OCI-LY3 (cell line): ENCODE measurements at regions not wholly inside any gene's neighbourhood (a gene's known extent, or its start where the extent isn't known, plus 50 kb on each side); places are given as distances from the start of the nearest gene placed in this dataset.

Experiments used
- H2AFZ ChIP-seq: fragments of 200-600, 300-600 bp; shearing (Covaris generic); 2 replicates; pipeline ENCODE4 v1.6.0; 2014; ENCODE audit warnings: antibody characterized with exemption, low read depth, low read length
- H3K27ac ChIP-seq: fragments of 200-600, 300-600 bp; sonication (generic); 2 replicates; pipeline ENCODE4 v1.5.1; 2014; ENCODE audit warnings: mild to moderate bottlenecking, low read length, moderate library complexity, mixed read lengths
- H3K27me3 ChIP-seq: fragments of 200-600, 300-600 bp; sonication (generic); 2 replicates; pipeline ENCODE4 v1.6.1; 2014; ENCODE audit warnings: low read depth, low read length, mixed read lengths
- H3K36me3 ChIP-seq: fragments of 200-600, 300-600 bp; sonication (generic); replicated peaks from 2 replicates; pipeline ENCODE3; 2014; ENCODE audit warnings: low read depth, low read length, mixed read lengths
- H3K4me1 ChIP-seq: fragments of 300-600, 200-600 bp; sonication (generic); 2 replicates; pipeline ENCODE4 v1.6.1; 2014; ENCODE audit warnings: low read length, mixed read lengths
- H3K4me2 ChIP-seq: fragments of 200-600, 300-600 bp; sonication (generic); 2 replicates; pipeline ENCODE4 v1.6.1; 2014; ENCODE audit warnings: low read length, mixed read lengths
- H3K4me3 ChIP-seq: fragments of 300-600, 200-600 bp; sonication (generic); 2 replicates; pipeline ENCODE4 v1.5.1; 2014; ENCODE audit warnings: antibody characterized with exemption, mild to moderate bottlenecking, low read length, moderate library complexity
- H3K79me2 ChIP-seq: fragments of 300-600, 200-600 bp; shearing (Covaris generic); 2 replicates; pipeline ENCODE4 v1.6.1; 2014; ENCODE audit warnings: mild to moderate bottlenecking, low read length, mixed read lengths
- H3K9ac ChIP-seq: fragments of 300-600, 200-600 bp; shearing (Covaris generic); 2 replicates; pipeline ENCODE4 v1.6.0; 2014; ENCODE audit warnings: mild to moderate bottlenecking, low read length, moderate library complexity
- H3K9me3 ChIP-seq: fragments of 200-600, 300-600 bp; shearing (Covaris generic); 2 replicates; pipeline ENCODE4 v1.6.1; 2014; ENCODE audit warnings: low read length, mixed read lengths; ENCODE audit not compliant: insufficient read depth
- H4K20me1 ChIP-seq: fragments of 200-600, 300-600 bp; sonication (generic); 2 replicates; pipeline ENCODE4 v1.6.1; 2016; ENCODE audit warnings: low read length, mixed read lengths; ENCODE audit not compliant: insufficient read depth
- EZH2phosphoT487 ChIP-seq: fragments of 200-600 bp; shearing (Covaris generic); IDR thresholded peaks from 2 replicates; pipeline ENCODE4 v1.6.1; 2018; ENCODE audit warnings: antibody characterized with exemption, mixed run types, low read depth
- TF ChIP-seq, protein P1 (sequence below): fragments of 200-600, 300-600 bp; sonication (generic); IDR thresholded peaks from 2 replicates; pipeline ENCODE4 v1.5.1; 2014; ENCODE audit warnings: antibody characterized with exemption, low read length, low read depth

DNA sequence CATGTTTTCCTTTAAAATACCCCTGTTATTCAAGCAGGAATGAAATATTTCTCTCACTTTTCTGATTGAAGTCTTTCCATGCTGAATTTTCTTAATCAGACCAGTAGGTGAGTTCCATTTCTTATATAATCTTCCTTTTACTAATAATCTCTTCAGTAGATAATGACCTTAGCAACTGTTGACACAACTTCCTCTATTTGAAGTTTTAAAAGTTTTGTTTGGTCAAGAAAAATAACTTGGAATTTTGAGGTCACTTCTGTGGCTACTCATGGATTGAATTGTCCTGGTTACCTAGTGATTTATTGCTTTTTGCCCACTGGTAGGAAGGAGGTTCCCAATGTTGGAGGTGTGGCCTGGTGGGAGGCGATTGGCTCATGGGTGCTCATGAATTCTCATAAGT, 70.6 kb upstream of the PAXBP1 start:
- Histone ChIP-seq H3K4me1 (no peaks in the 10 kb centered on the region), H2AFZ (no peak overlapping the region), H3K9ac (no peak overlapping the region), H4K20me1 (no peaks in the 10 kb centered on the region), H3K9me3 (no peaks in the 10 kb centered on the region), H3K4me2 (no peak overlapping the region), H3K27me3 (peaks cover 7% of the 10 kb centered on the region), H3K27ac (no peak overlapping the region), H3K4me3 (no peak overlapping the region), H3K36me3 (no peaks in the 10 kb centered on the region), H3K79me2 (no peaks in the 10 kb centered on the region)
- TF ChIP-seq EZH2phosphoT487, result no peak
- TF ChIP-seq, protein P1, sequence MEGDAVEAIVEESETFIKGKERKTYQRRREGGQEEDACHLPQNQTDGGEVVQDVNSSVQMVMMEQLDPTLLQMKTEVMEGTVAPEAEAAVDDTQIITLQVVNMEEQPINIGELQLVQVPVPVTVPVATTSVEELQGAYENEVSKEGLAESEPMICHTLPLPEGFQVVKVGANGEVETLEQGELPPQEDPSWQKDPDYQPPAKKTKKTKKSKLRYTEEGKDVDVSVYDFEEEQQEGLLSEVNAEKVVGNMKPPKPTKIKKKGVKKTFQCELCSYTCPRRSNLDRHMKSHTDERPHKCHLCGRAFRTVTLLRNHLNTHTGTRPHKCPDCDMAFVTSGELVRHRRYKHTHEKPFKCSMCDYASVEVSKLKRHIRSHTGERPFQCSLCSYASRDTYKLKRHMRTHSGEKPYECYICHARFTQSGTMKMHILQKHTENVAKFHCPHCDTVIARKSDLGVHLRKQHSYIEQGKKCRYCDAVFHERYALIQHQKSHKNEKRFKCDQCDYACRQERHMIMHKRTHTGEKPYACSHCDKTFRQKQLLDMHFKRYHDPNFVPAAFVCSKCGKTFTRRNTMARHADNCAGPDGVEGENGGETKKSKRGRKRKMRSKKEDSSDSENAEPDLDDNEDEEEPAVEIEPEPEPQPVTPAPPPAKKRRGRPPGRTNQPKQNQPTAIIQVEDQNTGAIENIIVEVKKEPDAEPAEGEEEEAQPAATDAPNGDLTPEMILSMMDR, result no peak

DNA sequence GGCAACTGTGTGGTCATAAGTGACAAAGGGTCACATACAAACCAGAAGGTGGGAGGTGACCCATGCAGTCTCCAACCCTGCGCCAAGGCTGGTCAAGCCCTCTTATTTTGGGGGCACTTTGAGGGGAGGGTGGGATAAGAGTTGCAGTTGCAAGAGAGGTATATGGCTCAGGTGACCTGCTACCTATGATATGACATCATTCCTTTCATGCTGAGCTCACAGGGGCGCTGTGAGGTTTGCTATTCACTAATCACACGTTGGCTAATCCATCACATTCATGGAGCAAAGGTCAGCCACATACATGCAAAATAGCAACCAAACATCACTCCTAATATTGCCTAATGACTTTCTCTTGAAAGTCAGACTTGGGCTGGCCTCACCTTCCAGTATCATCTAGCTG, 72.0 kb upstream of the PAXBP1 start:
- Histone ChIP-seq H3K79me2 (no peaks in the 10 kb centered on the region), H2AFZ (no peak overlapping the region), H3K9ac (no peak overlapping the region), H3K27ac (no peak overlapping the region), H4K20me1 (no peaks in the 10 kb centered on the region), H3K27me3 (peaks cover 4% of the 10 kb centered on the region; the same call in 1 of the 2 replicates), H3K4me3 (no peak overlapping the region), H3K4me2 (no peak overlapping the region), H3K9me3 (no peaks in the 10 kb centered on the region), H3K36me3 (no peaks in the 10 kb centered on the region), H3K4me1 (no peaks in the 10 kb centered on the region)
- TF ChIP-seq, protein P1, result no peak

DNA sequence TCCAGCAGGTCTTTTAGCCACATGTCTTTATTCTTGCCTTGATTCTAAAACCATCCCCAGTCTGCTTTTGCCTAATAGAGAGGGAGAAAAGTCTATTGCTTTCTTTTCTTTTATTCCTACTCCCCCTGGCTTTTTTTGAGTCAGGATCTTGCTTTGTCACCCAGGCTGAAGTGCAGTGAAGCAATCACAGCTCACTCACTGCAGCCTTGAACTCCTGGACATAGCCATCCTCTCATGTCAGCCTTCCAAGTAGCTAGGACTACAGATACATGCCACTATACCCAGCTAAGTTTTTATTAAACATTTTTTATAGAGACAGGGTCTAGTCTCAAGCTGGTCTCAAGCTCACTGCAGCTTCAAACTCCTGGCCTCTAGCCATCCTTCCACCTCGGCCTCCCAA, 72.5 kb upstream of the PAXBP1 start:
- Histone ChIP-seq H3K4me1 (no peaks in the 10 kb centered on the region), H3K4me3 (no peak overlapping the region), H4K20me1 (no peaks in the 10 kb centered on the region), H3K27me3 (peaks cover 4% of the 10 kb centered on the region; the same call in 1 of the 2 replicates), H3K79me2 (no peaks in the 10 kb centered on the region), H3K9me3 (no peaks in the 10 kb centered on the region), H3K4me2 (no peak overlapping the region), H3K27ac (no peak overlapping the region), H2AFZ (no peak overlapping the region), H3K9ac (no peak overlapping the region), H3K36me3 (no peaks in the 10 kb centered on the region)
- TF ChIP-seq EZH2phosphoT487, result no peak
- TF ChIP-seq, protein P1, result no peak

DNA sequence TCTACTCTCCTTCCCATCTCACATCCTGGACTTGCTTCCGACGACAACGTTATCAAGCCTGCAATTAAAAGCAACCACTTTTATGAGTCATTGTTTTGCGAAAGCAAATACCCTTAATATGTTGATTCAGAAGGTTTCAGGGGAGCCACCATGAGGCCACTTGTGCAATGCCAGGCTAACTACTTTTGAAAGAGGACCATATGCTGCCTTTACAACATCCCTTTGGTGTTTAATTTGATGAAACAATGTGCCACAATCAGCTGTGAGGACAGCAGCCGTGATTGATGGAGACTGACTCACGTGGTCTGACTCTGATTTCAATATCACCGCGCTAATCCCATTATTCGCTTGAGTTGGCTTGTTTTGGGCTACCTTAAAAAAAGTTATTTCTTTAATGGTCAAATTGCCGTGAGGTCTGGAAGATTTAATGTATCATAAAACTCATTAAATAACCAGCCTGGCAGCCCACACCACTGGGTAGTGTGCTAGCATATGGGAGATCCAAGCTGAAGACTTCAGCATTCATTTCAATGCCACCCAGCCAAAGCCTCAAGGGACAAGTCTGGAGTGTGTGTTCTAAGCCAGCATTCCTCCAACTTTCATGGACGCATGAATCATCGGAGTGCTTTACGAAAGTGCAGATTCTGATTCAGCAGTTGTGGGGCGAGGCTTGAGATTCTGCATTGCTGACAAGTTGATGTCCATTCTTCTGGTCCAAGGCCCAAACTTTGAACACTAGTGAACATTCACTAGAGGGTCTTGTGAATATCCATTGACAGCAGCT, 73.3 kb upstream of the PAXBP1 start:
- H3K9me3 ChIP-seq, result no peaks in the 10 kb centered on the region
- no peaks in the 10 kb centered on the region for H3K79me2 ChIP-seq
- no peak overlapping the region for H3K27ac ChIP-seq
- H3K4me1 ChIP-seq, result no peaks in the 10 kb centered on the region
- TF ChIP-seq, protein P1, result no peak
- no peak for TF ChIP-seq EZH2phosphoT487
- H3K9ac ChIP-seq, result no peak overlapping the region
- no peak overlapping the region for H3K4me2 ChIP-seq
- H3K27me3 ChIP-seq, result peaks cover 4% of the 10 kb centered on the region; the same call in 1 of the 2 replicates
- no peak overlapping the region for H3K4me3 ChIP-seq
- H4K20me1 ChIP-seq, result no peaks in the 10 kb centered on the region
- H2AFZ ChIP-seq, result no peak overlapping the region
- no peaks in the 10 kb centered on the region for H3K36me3 ChIP-seq
